GM19467 (cell line): ENCODE measurements at regions not wholly inside any gene's neighbourhood (a gene's known extent, or its start where the extent isn't known, plus 50 kb on each side); places are given as distances from the start of the nearest gene placed in this dataset.

Experiments
- ATAC-seq: cut with Tn5 transposase; IDR thresholded peaks from one replicate; pipeline ENCODE4 v1.9.1; 2021; ENCODE audit warnings: mild to moderate bottlenecking, moderate library complexity; ENCODE audit not compliant: unreplicated experiment

DNA sequence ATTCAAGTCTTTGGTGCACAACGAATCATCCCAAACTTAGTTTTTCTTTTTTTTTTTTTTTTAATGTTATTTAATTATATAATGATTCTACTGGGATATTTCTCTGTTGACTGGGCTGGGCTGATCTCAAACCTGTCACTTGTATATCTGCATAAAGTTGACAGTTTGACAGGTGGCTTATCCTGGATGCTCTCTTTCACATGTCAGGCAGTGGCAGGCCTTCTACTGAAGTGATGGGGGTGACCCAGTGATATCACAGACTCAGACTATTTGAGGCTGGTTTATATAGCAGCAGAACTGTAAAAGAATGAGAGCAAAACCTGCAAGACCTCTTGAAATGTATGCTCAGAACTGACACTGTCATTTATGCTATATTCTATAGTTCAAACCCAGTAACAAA, 1813.5 kb upstream of the CDH6 start:
- ATAC-seq, result no peak

DNA sequence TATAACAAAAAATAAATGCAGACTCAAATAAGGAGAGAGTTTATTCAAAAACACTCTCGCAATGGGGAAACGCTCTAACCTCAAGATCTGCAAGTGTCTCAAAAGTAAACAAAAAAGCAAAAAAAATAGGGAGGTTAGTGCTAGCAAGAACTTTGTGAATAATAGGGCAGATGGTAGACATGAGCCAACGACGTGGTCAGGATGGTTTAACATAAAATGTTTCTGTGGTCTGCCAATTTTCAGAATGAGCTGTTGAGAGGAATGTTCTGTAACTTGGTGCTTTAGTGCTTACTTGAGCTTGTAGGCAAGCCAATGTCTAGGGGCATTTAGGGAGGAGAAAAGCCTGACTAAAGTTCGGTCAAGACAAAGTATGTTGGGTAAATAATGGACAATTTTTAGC, 1813.9 kb upstream of the CDH6 start:
- ATAC-seq, result no peak

DNA sequence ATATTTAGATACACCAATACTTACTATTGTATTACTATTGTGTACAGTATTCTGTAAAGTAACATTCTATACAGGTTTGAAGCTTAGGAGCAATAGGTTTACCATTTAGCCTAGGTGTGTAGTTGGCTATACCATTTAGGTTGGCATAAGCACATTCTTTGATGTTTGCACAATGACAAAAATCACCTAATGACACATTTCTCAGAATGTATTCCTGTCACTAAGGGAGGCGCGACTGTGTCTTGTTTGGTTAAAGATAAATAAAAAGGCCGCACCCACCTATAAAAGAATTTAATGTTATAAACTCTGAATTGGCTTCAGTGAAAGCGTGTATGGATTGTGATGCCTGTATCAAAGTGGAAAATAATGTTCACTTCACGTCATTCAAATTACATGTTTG, 1815.4 kb upstream of the CDH6 start:
- no peak for ATAC-seq

DNA sequence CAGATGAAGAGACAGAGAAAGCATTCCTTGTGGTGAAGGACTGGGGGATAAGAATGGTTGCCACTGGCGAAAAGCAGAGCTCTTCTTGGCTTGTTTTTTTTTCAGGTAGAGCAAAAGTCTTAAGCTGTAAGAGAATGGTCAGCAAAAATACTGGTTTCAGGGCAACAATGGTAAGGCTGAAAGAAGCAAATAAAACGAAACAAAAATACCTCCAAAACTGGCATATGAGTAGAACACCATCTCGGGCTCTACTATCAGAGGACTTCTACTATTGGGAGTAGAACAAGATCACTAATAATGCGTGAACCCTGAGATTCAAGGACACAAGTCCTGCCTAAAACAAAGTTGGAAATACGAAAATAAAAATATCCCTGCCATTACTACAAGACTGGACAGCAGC, 1823.2 kb upstream of the CDH6 start:
- no peak for ATAC-seq

DNA sequence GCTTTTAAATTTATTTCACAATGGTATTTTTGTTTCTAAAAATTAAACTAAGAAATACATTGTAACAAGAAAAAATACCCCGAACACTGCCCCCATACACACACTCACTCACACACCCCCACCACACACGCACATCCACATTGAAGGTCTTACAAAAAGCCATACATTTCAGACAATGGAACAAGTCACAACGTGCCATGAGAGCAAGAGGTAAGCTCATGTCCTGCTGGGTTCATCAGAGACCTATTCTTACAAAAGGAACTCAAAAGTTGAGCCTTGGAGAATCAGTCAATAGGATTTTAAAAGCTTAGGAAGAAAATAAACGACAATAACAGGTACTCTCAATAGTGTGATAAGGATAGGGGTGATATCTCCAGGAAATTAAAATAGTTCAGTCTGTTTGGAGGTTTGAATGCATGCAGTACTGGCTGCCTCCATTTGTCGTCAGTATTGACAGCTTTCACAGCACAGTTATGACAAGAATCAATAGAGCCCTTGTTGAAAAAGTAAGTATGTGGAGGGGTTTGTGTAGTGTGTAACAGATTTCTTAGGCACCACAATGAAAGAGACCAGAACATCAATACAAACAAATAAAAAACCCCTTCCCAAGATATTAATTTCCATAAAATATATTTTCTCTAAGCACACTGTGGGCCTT, 1826.2 kb upstream of the CDH6 start:
- no peak for ATAC-seq

DNA sequence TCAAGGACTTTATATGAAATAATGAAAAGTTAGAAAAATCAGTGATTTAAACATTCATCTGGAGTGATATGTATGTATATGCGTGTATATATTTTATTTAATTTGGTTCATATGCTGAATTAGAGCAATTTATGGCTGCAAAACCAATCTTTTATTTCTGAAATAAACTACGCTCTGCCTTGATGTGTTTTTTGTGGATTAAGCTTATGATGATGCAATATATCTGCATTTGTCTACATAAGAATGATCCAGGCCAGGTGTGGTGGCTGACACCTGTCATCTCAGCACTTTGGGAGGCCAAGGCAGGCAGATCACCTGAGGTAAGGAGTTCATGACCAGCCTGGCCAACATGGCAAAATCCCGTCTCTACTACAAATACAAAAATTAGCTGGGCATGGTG, 1842.3 kb upstream of the CDH6 start:
- no peak for ATAC-seq

DNA sequence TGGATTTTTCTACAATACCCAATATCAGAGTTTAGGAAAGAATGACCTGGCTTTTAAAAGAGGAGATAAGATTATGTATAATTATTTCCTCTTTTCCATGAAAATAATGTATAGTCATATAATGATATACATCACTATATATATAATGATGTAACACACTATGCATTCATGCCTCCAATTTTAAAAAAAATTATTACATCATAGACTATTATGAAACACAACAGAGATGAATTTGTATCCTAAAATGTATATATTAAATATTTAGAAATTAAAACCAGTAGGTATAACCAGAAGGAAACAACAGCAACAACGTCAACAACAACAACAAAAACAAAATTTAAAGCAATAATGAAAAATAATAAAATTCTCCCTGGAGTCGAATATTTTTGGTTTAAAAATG, 1856.5 kb upstream of the CDH6 start:
- ATAC-seq, result no peak

DNA sequence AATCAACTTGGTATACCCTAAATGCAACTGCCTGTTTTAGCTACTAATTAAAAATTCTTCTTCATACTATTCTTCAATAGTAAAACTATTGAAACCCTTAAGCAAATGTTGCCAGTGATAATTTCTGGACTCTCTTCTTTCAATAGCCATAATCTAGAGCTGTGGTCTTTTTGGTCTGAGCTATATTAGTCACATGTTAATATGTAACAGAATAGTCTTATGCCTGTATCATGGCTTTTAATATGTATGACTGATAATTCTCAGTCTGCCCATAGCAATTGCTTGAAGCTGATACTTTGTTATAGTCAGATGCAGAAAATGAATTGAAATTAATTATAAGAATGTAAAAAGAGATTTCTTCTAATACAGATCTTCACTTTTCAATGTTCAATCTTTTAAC, 1871.9 kb upstream of the CDH6 start:
- no peak for ATAC-seq

DNA sequence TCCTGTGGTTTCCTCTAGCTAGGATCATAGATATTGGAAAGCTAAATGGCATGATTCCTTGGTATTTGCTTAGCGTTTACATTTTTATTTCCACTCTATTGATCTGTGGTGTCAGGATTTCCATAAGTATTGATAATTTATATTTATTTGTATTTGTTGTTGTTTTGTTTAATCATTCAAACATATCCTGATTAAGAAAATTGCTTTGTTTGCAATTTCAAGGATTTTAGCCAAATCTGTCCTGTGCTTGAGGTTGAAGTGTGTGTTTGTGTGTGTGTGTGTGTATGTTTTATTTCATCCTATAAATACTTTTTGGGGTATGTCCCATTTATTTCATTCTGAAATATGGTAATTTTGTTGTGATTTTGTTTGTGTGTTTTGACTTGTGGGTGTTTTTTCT, 1884.1 kb upstream of the CDH6 start:
- ATAC-seq, result no peak

DNA sequence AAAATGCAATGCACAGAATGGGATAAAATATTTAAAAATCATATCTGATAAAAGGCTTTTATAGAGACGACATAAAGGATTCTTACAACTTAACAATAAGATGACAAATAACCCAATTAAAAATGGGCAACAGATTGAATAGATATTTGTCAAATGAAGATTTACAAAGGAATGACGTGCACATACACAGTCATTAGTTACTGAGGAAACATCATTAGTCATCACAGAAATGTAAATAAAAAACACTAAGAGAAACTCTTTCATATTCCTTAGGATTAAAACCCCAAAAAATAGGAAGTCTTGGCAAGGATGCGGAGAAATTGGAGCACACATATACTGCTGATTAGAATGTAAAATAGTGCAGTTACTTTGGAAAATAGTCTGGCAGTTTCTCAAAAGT, 1886.0 kb upstream of the CDH6 start:
- ATAC-seq, result no peak

DNA sequence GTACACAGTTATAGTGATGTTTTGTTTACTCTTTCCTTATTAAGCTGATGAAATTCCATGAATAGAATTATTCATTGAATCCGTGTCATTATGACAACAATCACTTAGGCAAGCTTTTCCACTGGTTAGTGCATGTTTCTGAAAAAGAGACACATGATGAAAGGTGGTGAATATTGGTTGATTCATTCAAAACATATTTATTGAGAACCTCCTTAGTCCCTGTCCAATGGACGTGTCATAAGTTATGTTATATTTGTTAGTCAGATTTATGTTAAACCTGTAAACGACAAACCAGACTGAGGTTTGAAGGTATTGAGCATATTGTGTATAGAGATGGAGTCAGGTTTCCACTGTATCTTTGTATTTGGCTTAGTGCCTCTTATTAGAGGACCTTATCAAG, 1888.9 kb upstream of the CDH6 start:
- no peak for ATAC-seq

DNA sequence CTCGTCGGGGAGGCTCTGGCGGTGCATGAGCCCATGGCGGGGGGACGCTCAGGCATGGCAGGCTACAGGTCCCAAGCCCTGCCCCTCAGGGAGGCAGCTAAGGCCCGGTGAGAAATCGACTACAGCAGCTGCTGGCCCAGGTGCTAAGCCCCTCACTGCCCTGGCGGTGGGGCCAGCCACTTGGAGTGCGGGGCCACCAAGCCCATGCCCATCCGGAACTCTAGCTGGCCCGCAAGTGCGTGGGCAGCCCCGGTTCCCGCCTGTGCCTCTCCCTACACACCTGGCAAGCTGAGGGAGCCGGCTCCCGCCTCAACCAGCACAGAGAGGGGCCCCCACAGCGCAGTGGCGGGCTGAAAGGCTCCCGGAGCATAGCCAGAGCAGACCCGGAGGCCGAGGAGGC, 1896.9 kb upstream of the CDH6 start:
- ATAC-seq, result no peak

DNA sequence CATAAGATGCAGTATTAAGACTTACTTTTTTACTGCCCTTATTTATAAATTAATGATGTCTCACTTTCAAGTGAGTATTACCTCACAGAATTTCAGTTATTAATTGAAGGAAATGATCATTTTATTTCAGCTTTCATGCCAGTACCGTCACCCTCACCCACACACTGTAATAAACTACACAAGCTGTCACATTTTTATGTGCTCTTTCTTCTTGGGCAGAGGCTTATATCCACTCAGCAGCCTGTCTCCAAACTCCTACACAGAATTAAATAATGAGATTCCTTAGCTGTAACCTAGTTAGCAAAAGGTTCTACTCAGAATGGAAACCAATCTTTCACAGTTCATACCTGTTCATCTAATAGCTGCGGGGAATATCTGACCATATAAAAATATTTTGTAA, 1915.8 kb upstream of the CDH6 start:
- ATAC-seq, result no peak

DNA sequence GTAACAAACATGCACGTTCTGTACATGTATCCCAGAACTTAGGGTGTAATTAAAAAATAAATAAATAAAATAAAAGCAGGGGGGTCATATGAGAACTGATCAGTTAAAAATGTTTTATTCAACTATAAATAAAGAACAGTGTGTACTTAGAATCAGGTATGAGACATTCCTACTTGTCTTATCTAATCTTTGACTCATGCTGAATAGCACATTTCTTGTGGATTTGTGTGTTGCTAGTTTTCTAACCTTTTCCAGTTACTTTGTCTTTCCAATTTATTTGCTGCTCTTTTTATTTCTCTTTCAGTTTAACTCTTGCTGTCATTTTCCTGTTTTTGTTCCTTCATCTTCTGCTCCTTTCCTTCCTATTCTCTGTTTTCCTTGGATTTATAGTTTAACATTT, 1917.1 kb upstream of the CDH6 start:
- no peak for ATAC-seq

DNA sequence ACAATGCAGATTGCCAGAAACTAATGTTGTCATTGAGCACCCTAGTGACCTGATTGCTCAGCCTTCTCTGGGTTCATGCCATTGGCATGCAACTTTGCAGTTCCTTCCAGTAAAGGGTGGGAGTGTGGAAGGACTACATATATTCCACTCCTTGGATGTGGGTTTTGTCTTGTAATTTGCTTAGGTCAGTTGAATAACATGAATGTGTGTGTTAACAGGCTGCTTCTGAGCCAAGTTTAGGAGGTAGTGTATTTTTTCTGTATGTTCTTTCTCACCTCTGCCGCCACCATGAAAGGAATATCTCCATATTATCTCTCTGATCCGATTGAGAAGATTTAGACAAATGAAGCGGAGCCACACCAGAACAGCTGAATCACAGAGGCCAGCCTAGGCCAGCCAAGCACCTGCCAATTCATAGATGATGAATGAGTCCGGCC, 1929.6 kb upstream of the CDH6 start:
- ATAC-seq, result no peak

DNA sequence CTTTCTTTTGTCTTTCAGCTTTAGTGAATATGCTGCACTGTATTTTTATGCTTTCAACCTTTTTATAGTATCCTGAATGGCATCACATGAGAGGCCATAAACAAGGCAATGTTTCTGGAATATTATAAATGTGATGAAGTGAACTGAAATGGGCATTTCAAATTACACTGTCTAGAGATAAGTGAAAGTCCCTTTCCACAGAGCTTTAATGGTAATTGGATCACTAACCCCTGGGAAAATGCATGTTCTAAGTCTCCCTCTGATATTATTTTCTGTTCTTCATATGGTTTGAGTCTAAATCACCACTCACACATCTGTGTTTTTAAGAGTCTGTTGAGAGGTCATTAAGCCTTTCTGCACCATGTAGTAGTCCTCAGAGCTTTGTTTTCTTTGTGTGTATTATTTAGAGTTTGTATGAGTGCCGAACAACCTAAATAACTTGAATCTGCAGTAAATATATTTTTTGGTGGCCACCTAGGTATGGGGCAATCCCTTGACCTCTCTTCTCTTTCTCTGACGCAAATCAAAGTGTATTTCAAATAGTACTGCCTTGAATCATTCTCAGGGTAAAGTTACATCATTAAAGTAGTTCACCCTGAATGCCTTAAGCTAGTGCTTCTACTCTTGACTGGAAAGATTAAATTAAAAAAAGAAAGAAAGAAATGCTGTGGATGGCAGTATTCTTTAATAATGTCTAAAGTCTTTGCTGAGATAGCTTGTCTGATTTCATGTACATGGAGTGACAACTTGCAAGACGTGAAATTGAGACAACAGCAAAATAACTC, 1931.0 kb upstream of the CDH6 start:
- ATAC-seq, result no peak

DNA sequence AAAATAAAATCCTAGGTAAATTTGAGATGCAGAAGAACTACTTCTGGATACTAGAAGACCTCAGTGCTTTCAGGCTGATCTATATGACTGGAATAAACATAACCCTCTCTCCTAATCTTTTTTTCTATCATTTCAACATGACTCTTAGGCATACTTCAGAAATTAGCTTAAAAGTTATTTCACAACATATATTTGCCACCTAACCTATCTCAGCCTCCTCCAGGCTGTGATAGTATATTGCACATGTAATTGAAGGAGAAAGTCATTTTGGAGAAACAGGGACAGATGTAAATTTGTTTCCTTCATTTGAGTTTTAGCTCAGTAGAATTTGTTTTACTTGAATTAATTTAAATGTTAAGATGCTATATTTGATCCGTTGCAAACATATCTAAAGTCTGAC, 1932.3 kb upstream of the CDH6 start:
- no peak for ATAC-seq

DNA sequence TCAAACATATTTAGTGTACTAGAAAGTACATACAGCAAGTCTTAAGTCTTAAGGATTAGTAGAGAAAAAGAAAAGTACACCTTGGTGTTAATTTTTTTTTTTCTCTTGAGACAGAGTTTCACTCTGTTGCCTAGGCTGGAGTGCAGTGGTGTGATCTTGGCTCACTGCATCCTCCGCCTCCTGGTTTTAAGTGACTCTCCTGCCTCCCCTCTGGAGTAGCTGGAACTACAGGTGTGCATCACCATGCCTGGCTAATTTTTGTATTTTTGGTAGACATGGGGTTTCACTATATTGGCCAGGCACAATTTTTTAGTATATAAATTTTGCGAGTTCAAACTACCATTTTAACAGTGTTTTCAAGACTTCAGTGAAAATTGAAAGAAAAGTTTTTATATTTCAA, 1941.1 kb upstream of the CDH6 start:
- ATAC-seq, result no peak

DNA sequence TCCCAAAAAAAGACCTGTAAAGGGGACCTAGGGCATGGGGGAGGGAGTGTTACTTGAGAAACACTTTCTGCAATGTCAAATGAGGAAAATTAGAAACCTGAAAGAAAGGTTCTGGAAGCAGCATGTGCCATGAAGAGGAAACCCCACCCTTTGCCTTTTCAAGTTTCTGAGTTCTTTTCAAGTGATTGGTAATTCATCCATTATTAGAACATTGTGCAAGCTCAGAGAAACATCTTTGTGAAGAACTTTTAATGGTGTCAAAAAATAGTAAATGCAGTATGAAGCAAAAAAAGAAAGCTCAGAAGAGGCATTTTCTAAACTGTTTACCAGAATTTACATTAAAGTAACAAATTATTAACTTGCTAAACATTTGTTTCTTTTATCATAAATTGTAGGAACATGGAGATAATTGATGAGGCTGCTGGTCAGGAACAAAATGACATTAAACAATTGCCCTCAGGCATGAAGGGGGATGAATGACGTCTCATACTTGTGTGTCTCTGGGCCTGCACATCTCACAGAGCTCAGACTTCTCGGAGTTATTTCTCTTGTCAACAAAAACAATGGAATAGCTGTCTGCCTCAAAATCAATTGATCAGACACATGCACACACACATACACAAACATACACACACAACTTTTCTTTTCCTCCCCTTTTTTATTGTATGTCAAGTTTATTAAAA, 1946.0 kb upstream of the CDH6 start:
- ATAC-seq, result no peak

DNA sequence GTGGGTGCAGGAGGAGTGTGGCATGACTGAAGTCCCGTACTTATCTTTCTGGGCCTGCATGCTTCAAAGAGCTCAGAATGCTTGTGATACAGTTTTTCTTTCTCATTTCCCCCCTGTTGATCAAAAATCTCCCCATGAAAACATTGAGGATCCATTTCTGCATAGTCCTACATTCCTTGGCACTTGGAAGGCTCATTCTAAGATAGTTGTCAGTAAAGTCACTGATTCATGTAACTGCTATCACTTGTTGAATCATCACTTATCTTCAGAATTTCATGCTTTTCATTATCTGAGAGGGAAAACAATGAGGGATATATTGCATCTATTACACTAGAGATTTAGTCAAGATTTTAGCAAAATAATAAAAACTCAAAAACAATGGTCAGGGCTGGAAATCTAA, 1953.1 kb upstream of the CDH6 start:
- ATAC-seq, result no peak

DNA sequence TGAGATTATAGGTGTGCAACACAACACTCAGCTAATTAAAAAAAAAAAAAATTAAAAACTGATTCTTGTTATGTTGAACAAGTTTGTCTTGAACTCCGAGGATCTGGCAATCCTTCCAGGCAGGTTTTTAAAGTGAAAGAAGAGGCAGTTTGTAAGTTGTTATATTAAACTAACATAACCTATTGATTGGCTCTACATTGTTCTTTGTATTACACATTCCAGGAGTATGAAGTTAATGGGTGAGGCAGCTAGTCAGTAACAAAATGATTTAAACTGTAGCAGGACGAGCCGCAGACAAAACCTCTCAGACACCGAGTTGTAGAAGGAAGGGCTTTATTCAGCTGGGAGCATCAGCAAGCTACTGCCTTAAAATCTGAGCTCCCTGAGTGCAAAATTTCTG, 1953.9 kb upstream of the CDH6 start:
- no peak for ATAC-seq

DNA sequence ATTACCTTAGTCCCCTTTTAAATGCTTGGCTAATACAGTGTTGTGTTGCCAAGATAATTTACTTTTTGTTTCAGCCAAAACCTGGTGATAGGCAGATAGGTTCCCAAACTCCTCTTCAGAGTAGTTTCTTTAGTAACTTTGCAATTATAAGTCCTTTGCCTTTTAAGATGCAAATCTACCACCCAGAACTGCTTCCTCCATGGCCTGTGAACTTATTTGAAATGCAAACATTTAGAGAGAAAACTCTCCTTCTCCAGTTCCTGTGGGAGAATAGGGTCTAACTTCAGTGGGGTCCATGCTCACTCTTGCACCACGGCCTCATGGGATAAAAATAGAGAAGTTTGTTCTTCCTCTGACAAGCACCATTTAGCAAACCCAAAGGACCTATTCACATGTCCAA, 1955.4 kb upstream of the CDH6 start:
- no peak for ATAC-seq
